Astrocyte (in vitro differentiated cells and primary cell): ENCODE measurements at regions not wholly inside any gene's neighbourhood (a gene's known extent, or its start where the extent isn't known, plus 50 kb on each side); places are given as distances from the start of the nearest gene placed in this dataset.

Source experiments
- DNase-seq: peaks from one replicate; pipeline ENCODE4 v3.0.0-alpha.2; 2010; ENCODE audit warnings: low read depth
- FAIRE-seq: peaks from 2 replicates; lab custom pipeline; 2011; peaks lifted over from hg19 to GRCh38; lab: Jason Lieb, UNC
- H2AFZ ChIP-seq: 2 replicates; pipeline ENCODE4 v1.6.0; 2012; ENCODE audit warnings: low read depth, low read length, inconsistent platforms
- H3K27ac ChIP-seq: 2 replicates; pipeline ENCODE4 v1.5.1; 2011; ENCODE audit warnings: low read depth, low read length, inconsistent platforms
- H3K27me3 ChIP-seq: 2 replicates; pipeline ENCODE4 v1.6.0; 2011; ENCODE audit warnings: low read length, inconsistent platforms; ENCODE audit not compliant: insufficient read depth
- H3K36me3 ChIP-seq: 2 replicates; pipeline ENCODE4 v1.5.1; 2011; ENCODE audit warnings: low read length, inconsistent platforms; ENCODE audit not compliant: insufficient read depth
- H3K4me1 ChIP-seq: 2 replicates; pipeline ENCODE4 v1.5.1; 2011; ENCODE audit warnings: low read length, inconsistent platforms; ENCODE audit not compliant: insufficient read depth
- H3K4me2 ChIP-seq: 2 replicates; pipeline ENCODE4 v1.6.0; 2012; ENCODE audit warnings: low read length, inconsistent platforms
- H3K4me3 ChIP-seq: 2 replicates; pipeline ENCODE4 v1.5.1; 2011; ENCODE audit warnings: low read depth, mild to moderate bottlenecking, low read length, inconsistent platforms; ENCODE audit not compliant: insufficient read depth
- H3K79me2 ChIP-seq: 2 replicates; pipeline ENCODE4 v1.6.0; 2012; ENCODE audit warnings: mild to moderate bottlenecking, low read length, inconsistent platforms; ENCODE audit not compliant: insufficient read depth
- H3K9ac ChIP-seq: 2 replicates; pipeline ENCODE4 v1.6.0; 2012; ENCODE audit warnings: mild to moderate bottlenecking, low read length, inconsistent platforms
- H3K9me3 ChIP-seq: 2 replicates; pipeline ENCODE4 v1.5.1; 2012; ENCODE audit warnings: low read depth, mild to moderate bottlenecking, low read length, inconsistent platforms; ENCODE audit not compliant: insufficient read depth
- H4K20me1 ChIP-seq: 2 replicates; pipeline ENCODE4 v1.6.0; 2012; ENCODE audit warnings: low read length, inconsistent platforms; ENCODE audit not compliant: insufficient read depth
- H3K27ac Mint-ChIP-seq: one replicate; pipeline ENCODE4 v1.8.0; 2021; ENCODE audit warnings: mild to moderate bottlenecking, mixed read lengths; ENCODE audit not compliant: unreplicated experiment
- H3K27me3 Mint-ChIP-seq: one replicate; pipeline ENCODE4 v1.8.0; 2021; ENCODE audit warnings: low read depth, mixed read lengths; ENCODE audit not compliant: unreplicated experiment
- H3K36me3 Mint-ChIP-seq: one replicate; pipeline ENCODE4 v1.8.0; 2021; ENCODE audit warnings: low read depth, mixed read lengths; ENCODE audit not compliant: unreplicated experiment
- H3K4me1 Mint-ChIP-seq: one replicate; pipeline ENCODE4 v1.8.0; 2021; ENCODE audit warnings: low read depth, mixed read lengths; ENCODE audit not compliant: unreplicated experiment
- H3K4me3 Mint-ChIP-seq: one replicate; pipeline ENCODE4 v1.8.0; 2021; ENCODE audit warnings: mild to moderate bottlenecking, moderate library complexity, mixed read lengths; ENCODE audit not compliant: unreplicated experiment
- H3K9me3 Mint-ChIP-seq: one replicate; pipeline ENCODE4 v1.8.0; 2021; ENCODE audit warnings: mild to moderate bottlenecking, mixed read lengths; ENCODE audit not compliant: unreplicated experiment
- EZH2 ChIP-seq: IDR thresholded peaks from 2 replicates; pipeline ENCODE4 v1.6.1; 2012; ENCODE audit warnings: mild to moderate bottlenecking, low read length, inconsistent platforms; ENCODE audit not compliant: insufficient read depth
- TF ChIP-seq, protein P1 (sequence below): IDR thresholded peaks from 2 replicates; pipeline ENCODE4 v1.5.1; 2011; ENCODE audit warnings: low read depth, mild to moderate bottlenecking, inconsistent platforms, low read length, moderate library complexity; ENCODE audit not compliant: insufficient read depth

DNA sequence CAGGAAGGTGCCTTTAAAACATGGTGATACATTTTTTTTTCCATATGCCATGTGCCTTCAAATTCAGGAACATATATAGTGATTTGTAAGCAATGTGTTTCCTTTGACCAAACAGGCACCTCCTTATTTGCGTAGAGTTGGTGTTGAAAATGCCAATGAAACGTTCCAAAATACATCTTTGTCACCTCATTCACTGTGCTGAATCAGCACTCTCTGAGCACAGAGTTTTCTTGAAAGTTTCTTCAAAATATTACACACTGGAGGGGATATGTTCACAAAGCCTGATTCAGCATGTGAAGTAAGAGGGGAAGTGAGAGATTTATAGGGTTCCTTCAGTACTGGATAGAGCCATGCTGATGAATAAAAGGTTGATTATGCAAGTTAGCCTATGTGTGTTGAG, 85.7 kb upstream of the PRR32 start:
- no peaks in the 10 kb centered on the region for H3K27me3 Mint-ChIP-seq
- Histone ChIP-seq H3K4me3 (no peak overlapping the region), H3K9me3 (no peaks in the 10 kb centered on the region), H3K4me2 (no peak overlapping the region), H3K4me1 (no peaks in the 10 kb centered on the region), H3K79me2 (no peaks in the 10 kb centered on the region), H3K27me3 (no peaks in the 10 kb centered on the region), H3K27ac (no peak overlapping the region), H3K9ac (no peak overlapping the region), H3K36me3 (no peaks in the 10 kb centered on the region), H2AFZ (no peak overlapping the region), H4K20me1 (no peaks in the 10 kb centered on the region)
- FAIRE-seq (no peak), DNase-seq (no peak)
- TF ChIP-seq, protein P1, sequence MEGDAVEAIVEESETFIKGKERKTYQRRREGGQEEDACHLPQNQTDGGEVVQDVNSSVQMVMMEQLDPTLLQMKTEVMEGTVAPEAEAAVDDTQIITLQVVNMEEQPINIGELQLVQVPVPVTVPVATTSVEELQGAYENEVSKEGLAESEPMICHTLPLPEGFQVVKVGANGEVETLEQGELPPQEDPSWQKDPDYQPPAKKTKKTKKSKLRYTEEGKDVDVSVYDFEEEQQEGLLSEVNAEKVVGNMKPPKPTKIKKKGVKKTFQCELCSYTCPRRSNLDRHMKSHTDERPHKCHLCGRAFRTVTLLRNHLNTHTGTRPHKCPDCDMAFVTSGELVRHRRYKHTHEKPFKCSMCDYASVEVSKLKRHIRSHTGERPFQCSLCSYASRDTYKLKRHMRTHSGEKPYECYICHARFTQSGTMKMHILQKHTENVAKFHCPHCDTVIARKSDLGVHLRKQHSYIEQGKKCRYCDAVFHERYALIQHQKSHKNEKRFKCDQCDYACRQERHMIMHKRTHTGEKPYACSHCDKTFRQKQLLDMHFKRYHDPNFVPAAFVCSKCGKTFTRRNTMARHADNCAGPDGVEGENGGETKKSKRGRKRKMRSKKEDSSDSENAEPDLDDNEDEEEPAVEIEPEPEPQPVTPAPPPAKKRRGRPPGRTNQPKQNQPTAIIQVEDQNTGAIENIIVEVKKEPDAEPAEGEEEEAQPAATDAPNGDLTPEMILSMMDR = no peak
- no peak for TF ChIP-seq EZH2
- H3K4me3 Mint-ChIP-seq = no peak overlapping the region
- H3K9me3 Mint-ChIP-seq = no peaks in the 10 kb centered on the region
- H3K36me3 Mint-ChIP-seq = no peaks in the 10 kb centered on the region
- H3K4me1 Mint-ChIP-seq = no peaks in the 10 kb centered on the region
- H3K27ac Mint-ChIP-seq = no peak overlapping the region
